K562 (cell line): ENCODE measurements at regions not wholly inside any gene's neighbourhood (a gene's known extent, or its start where the extent isn't known, plus 50 kb on each side); places are given as distances from the start of the nearest gene placed in this dataset.

ENCODE experiments used
- AFF1 ChIP-seq, 2 experiments: fragments of 450-650 bp; IDR thresholded peaks; 2 replicates each; pipeline ENCODE4 v1.6.1; 2018; ENCODE audit warnings: mild to moderate bottlenecking in 2 of 2, low read depth in 1 of 2; ENCODE audit not compliant: partially characterized antibody in 2 of 2
- CBX5 ChIP-seq: IDR thresholded peaks from 2 replicates; pipeline ENCODE4 v1.6.1; 2014; ENCODE audit warnings: low read depth, borderline replicate concordance
- CHCHD3 ChIP-seq: fragments of 250-450 bp; sonication (Bioruptor Pico); IDR thresholded peaks from 2 replicates; pipeline ENCODE4 v2.1.2; 2022; ENCODE audit warnings: mild to moderate bottlenecking
- CHD7 ChIP-seq: fragments of 200-600 bp; sonication (generic); IDR thresholded peaks from one replicate; pipeline ENCODE4 v1.6.1; 2012; ENCODE audit warnings: mild to moderate bottlenecking, low read depth, low read length, inconsistent platforms
- ELF1 ChIP-seq: fragments of 200-800 bp; sonication (Bioruptor generic); IDR thresholded peaks from 2 replicates; pipeline ENCODE4 v1.6.1; 2016; ENCODE audit warnings: missing genetic modification characterization, missing compliant biosample characterization
- KLF16 ChIP-seq: IDR thresholded peaks from 2 replicates; pipeline ENCODE4 v1.6.1; 2016; ENCODE audit warnings: antibody characterized with exemption
- MAFG ChIP-seq: fragments of 450-650 bp; conservative IDR thresholded peaks from 2 replicates; pipeline ENCODE4 v1.6.1; 2016; ENCODE audit warnings: missing genetic modification characterization, missing compliant biosample characterization
- NUFIP1 ChIP-seq: fragments of 450-650 bp; IDR thresholded peaks from 2 replicates; pipeline ENCODE4 v1.6.1; 2018; ENCODE audit not compliant: partially characterized antibody
- TBL1XR1 ChIP-seq, 2 experiments: IDR thresholded peaks; 2 replicates each; pipeline ENCODE4 v1.6.1; 2012; ENCODE audit warnings: improper control_type of control experiment in 2 of 2, low read length in 2 of 2, mild to moderate bottlenecking in 1 of 2
- TEAD4 ChIP-seq, 2 experiments: sonication (generic) in 1 of 2; formaldehyde crosslinking in 1 of 2; IDR thresholded peaks; 2 replicates each; pipeline versions ENCODE4 v1.6.1 to v1.8.0; 2012 to 2022; ENCODE audit warnings: borderline replicate concordance in 1 of 2, inconsistent platforms in 1 of 2, low read length in 1 of 2, mild to moderate bottlenecking in 1 of 2, missing genetic modification reagents in 1 of 2
- ZNF324 ChIP-seq: fragments of 250-450 bp; sonication (Bioruptor Pico); IDR thresholded peaks from 2 replicates; pipeline ENCODE4 v1.4.0; 2020; ENCODE audit warnings: mild to moderate bottlenecking
- ZNF764 ChIP-seq: fragments of 250-450 bp; sonication (Bioruptor Pico); IDR thresholded peaks from 2 replicates; pipeline ENCODE4 v1.4.0; 2020; ENCODE audit warnings: low read depth, mild to moderate bottlenecking, moderate library complexity
- ZNF79 ChIP-seq: fragments of 250-450 bp; sonication (Bioruptor Pico); IDR thresholded peaks from 2 replicates; pipeline ENCODE4 v1.4.0; 2020; ENCODE audit warnings: low read depth, mild to moderate bottlenecking, moderate library complexity

- TF ChIP-seq CHD7 (no peak), TEAD4 (IDR thresholded peaks at IDR 0.05; ENCODE audit: low read length) (0 out of 2 replicates have a peak, but pooled peaks have one; percentile 20), TEAD4 (CRISPR knock-in tag; IDR thresholded peaks at IDR 0.05; ENCODE audit: borderline replicate concordance) (no peak), KLF16 (peak; percentile 45; the same call in 1 of the 2 replicates), ZNF324 (CRISPR knock-in tag) (no peak), CBX5 (no peak), MAFG (tag) (peak; percentile 39; the same call in 1 of the 2 replicates), ELF1 (tag) (no peak), ZNF764 (CRISPR knock-in tag) (no peak), AFF1 (IDR thresholded peaks at IDR 0.05; ENCODE audit: low read depth in 1 of 2, partially characterized antibody in 2 of 2) (no peak), TBL1XR1 (IDR thresholded peaks at IDR 0.05; ENCODE audit: low read length in 2 of 2) (no peak), ZNF79 (CRISPR knock-in tag) (no peak), NUFIP1 (no peak), CHCHD3 (CRISPR knock-in tag) (no peak)
These were observed 161.6 kb upstream of the PRSS1 start (continued) for GRCh38 chr7:142587578-142588191.
